ENCODE measurements at regions not wholly inside any gene's neighbourhood (a gene's known extent, or its start where the extent isn't known, plus 50 kb on each side); places are given as distances from the start of the nearest gene placed in this dataset.

DNA sequence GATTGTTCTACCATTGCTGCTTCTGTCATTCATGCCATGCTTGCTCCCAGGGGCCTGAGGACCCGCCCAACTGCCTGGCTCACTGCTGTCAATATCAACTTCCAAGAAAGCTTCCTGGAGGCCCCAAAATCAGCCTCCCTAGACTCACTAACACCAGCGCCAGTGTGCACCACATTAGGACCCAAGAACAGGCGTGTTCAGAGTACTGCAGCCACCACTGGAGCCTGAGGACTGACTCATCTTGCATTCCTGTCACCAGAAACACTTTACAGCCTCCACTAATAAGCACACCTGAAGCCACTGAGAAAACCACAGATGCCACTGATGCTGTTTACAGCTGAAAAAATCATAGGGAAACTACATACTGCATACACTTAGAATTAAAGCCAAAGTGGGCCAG, 1284.3 kb downstream of the TYW1 start:
- H3K9ac ChIP-seq (ENCODE audit: low read depth, low read length): no peak overlapping the region
- H3K4me1 ChIP-seq (ENCODE audit: insufficient read depth, low read length): no peaks in the 10 kb centered on the region
- H3K9me3 ChIP-seq (ENCODE audit: insufficient read depth, low read length, severe bottlenecking): no peaks in the 10 kb centered on the region
- no peaks in the 10 kb centered on the region for H3K36me3 ChIP-seq (ENCODE audit: insufficient read depth, low read length)
- no peaks in the 10 kb centered on the region for H3K79me2 ChIP-seq (ENCODE audit: insufficient read depth, low read length)
- H3K4me2 ChIP-seq (ENCODE audit: insufficient read depth, low read length): no peak overlapping the region
- no peaks in the 10 kb centered on the region for H3K27me3 ChIP-seq (ENCODE audit: insufficient read depth, low read length, poor library complexity)
- TF ChIP-seq CTCF (IDR thresholded peaks at IDR 0.05; ENCODE audit: borderline replicate concordance, extremely low read depth, low read length, poor library complexity, severe bottlenecking) (no peak), EZH2 (IDR thresholded peaks at IDR 0.05; ENCODE audit: borderline replicate concordance, low read depth, low read length, severe bottlenecking) (no peak)
- H3K27ac ChIP-seq (ENCODE audit: low read length): no peak overlapping the region
- no peak for ATAC-seq (ENCODE audit: insufficient read depth, low read depth)
- H2AFZ ChIP-seq (ENCODE audit: low read depth, low read length): no peak overlapping the region
- no peaks in the 10 kb centered on the region for H4K20me1 ChIP-seq (ENCODE audit: insufficient read depth, low read length)
- DNase-seq: no peak
- H3K4me3 ChIP-seq (ENCODE audit: low read depth in 1 of 2, low read length in 2 of 2): no peak overlapping the region

- TF ChIP-seq CTCF (IDR thresholded peaks at IDR 0.05; ENCODE audit: borderline replicate concordance, extremely low read depth, low read length, poor library complexity, severe bottlenecking) (no peak), EZH2 (IDR thresholded peaks at IDR 0.05; ENCODE audit: borderline replicate concordance, low read depth, low read length, severe bottlenecking) (no peak)
- no peak overlapping the region for H2AFZ ChIP-seq (ENCODE audit: low read depth, low read length)
- no peak overlapping the region for H3K4me3 ChIP-seq (ENCODE audit: low read depth in 1 of 2, low read length in 2 of 2)
- no peaks in the 10 kb centered on the region for H3K4me1 ChIP-seq (ENCODE audit: insufficient read depth, low read length)
- H3K36me3 ChIP-seq (ENCODE audit: insufficient read depth, low read length): no peaks in the 10 kb centered on the region
- H3K27ac ChIP-seq (ENCODE audit: low read length): no peak overlapping the region
- DNase-seq (no peak), ATAC-seq (ENCODE audit: insufficient read depth, low read depth) (no peak)
- H3K79me2 ChIP-seq (ENCODE audit: insufficient read depth, low read length): no peaks in the 10 kb centered on the region
- H4K20me1 ChIP-seq (ENCODE audit: insufficient read depth, low read length): no peaks in the 10 kb centered on the region
- H3K9ac ChIP-seq (ENCODE audit: low read depth, low read length): no peak overlapping the region
- no peaks in the 10 kb centered on the region for H3K9me3 ChIP-seq (ENCODE audit: insufficient read depth, low read length, severe bottlenecking)
- H3K4me2 ChIP-seq (ENCODE audit: insufficient read depth, low read length): no peak overlapping the region
- H3K27me3 ChIP-seq (ENCODE audit: insufficient read depth, low read length, poor library complexity): no peaks in the 10 kb centered on the region
Measured at GRCh38 chr7:68288144-68288593, 1291.5 kb downstream of the TYW1 start.

- TF ChIP-seq EZH2 (IDR thresholded peaks at IDR 0.05; ENCODE audit: borderline replicate concordance, low read depth, low read length, severe bottlenecking): no peak
- TF ChIP-seq CTCF (IDR thresholded peaks at IDR 0.05; ENCODE audit: borderline replicate concordance, extremely low read depth, low read length, poor library complexity, severe bottlenecking): no peak
Measured at GRCh38 chr7:68291710-68292109, 1295.1 kb downstream of the TYW1 start.

DNA sequence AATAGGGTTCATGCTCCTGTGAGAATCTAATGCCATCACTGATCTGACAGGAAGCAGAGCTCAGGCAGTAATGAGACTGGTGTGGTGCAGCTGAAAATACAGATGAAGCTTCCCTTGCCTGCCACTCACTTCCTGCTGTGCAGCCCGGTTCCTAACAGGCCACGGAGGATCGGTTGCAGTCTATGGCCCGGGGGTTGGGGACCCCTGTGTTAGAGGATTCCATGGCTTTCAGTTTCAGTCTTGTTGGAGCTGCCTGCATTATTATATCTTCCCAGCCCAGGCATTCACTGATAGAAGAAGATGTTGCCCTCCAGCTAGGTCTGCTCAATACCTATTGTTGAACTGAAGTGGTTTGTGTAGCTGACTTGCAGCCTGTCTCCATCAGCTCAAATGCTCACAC, 1298.8 kb downstream of the TYW1 start:
- no peak overlapping the region for H3K27ac ChIP-seq (ENCODE audit: low read length)
- H3K4me3 ChIP-seq (ENCODE audit: low read depth in 1 of 2, low read length in 2 of 2): no peak overlapping the region
- no peaks in the 10 kb centered on the region for H4K20me1 ChIP-seq (ENCODE audit: insufficient read depth, low read length)
- DNase-seq (no peak), ATAC-seq (ENCODE audit: insufficient read depth, low read depth) (no peak)
- H3K4me2 ChIP-seq (ENCODE audit: insufficient read depth, low read length): no peak overlapping the region
- H3K27me3 ChIP-seq (ENCODE audit: insufficient read depth, low read length, poor library complexity): no peaks in the 10 kb centered on the region
- TF ChIP-seq CTCF (IDR thresholded peaks at IDR 0.05; ENCODE audit: borderline replicate concordance, extremely low read depth, low read length, poor library complexity, severe bottlenecking) (no peak), EZH2 (IDR thresholded peaks at IDR 0.05; ENCODE audit: borderline replicate concordance, low read depth, low read length, severe bottlenecking) (no peak)
- H3K9me3 ChIP-seq (ENCODE audit: insufficient read depth, low read length, severe bottlenecking): no peaks in the 10 kb centered on the region
- H3K4me1 ChIP-seq (ENCODE audit: insufficient read depth, low read length): no peaks in the 10 kb centered on the region
- H3K9ac ChIP-seq (ENCODE audit: low read depth, low read length): no peak overlapping the region
- no peak overlapping the region for H2AFZ ChIP-seq (ENCODE audit: low read depth, low read length)
- no peaks in the 10 kb centered on the region for H3K79me2 ChIP-seq (ENCODE audit: insufficient read depth, low read length)
- H3K36me3 ChIP-seq (ENCODE audit: insufficient read depth, low read length): no peaks in the 10 kb centered on the region

More at GRCh38 chr7:68291710-68292109, 1295.1 kb downstream of the TYW1 start:
- DNase-seq (no peak), ATAC-seq (ENCODE audit: insufficient read depth, low read depth) (no peak)
- Histone ChIP-seq H3K27ac (ENCODE audit: low read length) (no peak overlapping the region), H3K4me1 (ENCODE audit: insufficient read depth, low read length) (no peaks in the 10 kb centered on the region), H4K20me1 (ENCODE audit: insufficient read depth, low read length) (no peaks in the 10 kb centered on the region), H3K4me2 (ENCODE audit: insufficient read depth, low read length) (no peak overlapping the region), H2AFZ (ENCODE audit: low read depth, low read length) (no peak overlapping the region), H3K4me3 (ENCODE audit: low read depth in 1 of 2, low read length in 2 of 2) (no peak overlapping the region), H3K9ac (ENCODE audit: low read depth, low read length) (no peak overlapping the region), H3K9me3 (ENCODE audit: insufficient read depth, low read length, severe bottlenecking) (no peaks in the 10 kb centered on the region), H3K27me3 (ENCODE audit: insufficient read depth, low read length, poor library complexity) (no peaks in the 10 kb centered on the region), H3K79me2 (ENCODE audit: insufficient read depth, low read length) (no peaks in the 10 kb centered on the region), H3K36me3 (ENCODE audit: insufficient read depth, low read length) (no peaks in the 10 kb centered on the region)

Data from DND-41 (cell line).